SKM-1 treated with dmso at 0.1 percent for 144 hours (cell line): ENCODE measurements at regions not wholly inside any gene's neighbourhood (a gene's known extent, or its start where the extent isn't known, plus 50 kb on each side); places are given as distances from the start of the nearest gene placed in this dataset.

Experiments used
- DNase-seq: peaks from one replicate; lab custom pipeline; 2025; ENCODE audit not compliant: unreplicated experiment; lab: John Stamatoyannopoulos, UW

DNA sequence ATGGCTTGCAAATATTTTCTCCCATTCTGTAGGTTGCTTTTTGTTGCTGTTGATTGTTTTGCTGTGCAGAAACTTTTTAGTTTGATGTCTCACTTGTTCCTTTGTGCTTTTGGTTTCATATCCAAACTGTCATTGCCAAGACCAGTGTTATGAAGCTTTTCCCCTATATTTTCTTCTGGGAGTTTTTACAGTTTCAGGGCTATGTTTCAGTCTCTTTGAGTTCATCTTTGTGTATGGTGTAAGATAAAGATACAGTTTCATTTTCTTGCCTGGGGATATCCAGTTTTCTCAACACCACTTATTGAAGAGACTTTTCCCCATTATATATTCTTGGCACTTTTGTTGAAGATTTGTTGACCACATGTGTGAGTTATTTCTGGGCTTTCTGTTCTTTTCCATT is 139.9 kb downstream of the MRPL57 start:
- no peak for DNase-seq

DNA sequence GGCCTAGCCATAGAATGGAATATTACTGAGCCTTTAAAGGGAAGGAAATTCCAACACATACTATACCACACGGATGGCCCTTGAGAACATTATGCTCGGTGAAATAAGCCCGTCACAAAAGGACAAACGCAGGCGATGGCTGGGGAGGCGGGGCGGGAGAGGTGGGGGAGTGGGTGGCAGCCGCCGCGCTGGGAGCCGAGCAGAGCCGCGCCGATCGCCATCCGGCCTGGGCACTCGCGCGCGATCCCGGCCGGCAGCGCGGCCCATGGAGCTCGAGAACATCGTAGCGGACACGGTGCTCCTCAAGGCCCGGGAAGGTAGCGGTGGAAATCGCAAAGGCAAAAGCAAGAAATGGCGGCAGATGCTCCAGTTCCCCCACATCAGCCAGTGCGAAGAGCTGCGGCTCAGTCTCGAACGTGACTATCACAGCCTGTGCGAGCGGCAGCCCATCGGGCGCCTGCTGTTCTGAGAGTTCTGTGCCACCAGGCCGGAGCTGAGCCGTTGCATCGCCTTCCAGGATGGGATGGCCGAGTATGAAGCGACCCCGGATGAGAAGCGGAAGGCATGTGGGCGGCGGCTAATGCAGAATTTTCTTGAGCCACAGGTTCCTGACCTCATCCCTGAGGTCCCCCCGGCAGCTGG is 140.1 kb downstream of the ZDHHC20 start:
- no peak for DNase-seq

DNA sequence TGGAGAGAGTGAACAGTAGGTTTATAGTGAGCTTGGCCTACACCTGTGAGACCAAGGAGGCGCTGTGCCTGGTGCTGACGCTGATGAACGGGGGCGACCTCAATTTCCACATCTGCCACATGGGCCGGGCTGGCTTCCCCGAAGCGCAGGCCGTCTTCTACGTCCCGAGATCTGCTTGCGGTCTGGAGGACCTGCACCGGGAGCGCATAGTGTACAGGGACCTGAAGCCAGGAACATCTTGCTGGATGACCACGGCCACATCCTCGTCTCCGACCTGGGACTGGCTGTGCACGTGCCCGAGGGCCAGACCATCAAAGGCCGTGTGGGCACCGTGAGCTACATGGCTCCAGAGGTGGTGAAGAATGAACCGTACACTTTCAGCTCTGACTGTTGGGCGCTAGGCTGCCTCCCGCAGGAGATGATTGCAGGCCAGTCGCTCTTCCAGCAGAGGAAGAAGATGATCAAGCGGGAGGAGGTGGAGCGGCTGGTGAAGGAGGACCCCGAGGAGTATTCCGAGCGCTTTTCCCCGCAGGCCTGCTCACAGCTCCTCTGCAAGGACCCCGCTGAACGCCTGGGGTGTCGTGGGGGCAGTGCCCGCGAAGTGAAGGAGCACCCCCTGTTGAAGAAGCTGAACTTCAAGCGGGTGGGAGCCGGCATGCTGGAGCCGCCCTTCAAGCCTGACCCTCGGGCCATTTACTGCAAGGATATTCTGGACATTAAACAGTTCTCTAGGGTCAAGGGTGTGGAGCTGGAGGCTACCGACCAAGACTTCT is 139.0 kb downstream of the ZDHHC20 start:
- no peak for DNase-seq

DNA sequence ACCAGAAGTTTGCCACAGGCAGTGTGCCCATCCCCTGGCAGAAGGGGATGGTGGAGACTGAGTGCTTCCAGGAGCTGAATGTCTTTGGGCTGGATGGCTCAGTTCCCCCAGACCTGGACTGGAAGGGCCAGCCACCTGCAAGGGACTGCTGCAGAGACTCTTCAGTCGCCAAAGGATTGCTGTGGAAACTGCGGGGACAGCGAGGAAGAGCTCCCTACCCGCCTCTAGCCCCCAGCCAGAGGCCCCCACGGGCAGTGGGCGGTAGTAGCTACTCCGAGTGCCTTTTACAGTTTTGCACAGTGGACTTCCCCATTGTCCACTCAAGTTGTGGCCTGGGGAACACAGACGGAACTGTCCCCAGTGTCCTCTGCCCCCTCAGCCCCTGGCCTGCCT is 138.5 kb downstream of the ZDHHC20 start:
- DNase-seq, result no peak

DNA sequence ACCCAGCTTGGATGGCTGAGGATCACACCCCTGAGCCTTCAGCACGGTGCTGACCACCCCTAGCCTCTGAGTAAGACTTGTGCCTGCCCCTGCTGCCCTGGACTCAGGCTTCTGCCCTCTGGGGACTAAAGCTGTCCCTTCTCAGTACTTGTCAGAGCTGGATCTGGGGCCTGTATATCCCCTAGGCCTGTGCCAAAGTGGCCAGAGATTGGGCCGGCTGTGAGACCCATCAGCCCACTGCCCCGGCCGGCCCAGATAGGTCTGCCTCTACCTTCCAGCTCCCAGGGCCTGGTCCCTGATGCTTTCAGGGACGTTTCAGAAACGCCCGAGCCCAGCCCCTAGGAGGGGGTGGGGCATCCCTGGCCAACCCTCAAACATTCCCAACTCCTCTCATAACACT is 137.8 kb downstream of the ZDHHC20 start:
- no peak for DNase-seq

DNA sequence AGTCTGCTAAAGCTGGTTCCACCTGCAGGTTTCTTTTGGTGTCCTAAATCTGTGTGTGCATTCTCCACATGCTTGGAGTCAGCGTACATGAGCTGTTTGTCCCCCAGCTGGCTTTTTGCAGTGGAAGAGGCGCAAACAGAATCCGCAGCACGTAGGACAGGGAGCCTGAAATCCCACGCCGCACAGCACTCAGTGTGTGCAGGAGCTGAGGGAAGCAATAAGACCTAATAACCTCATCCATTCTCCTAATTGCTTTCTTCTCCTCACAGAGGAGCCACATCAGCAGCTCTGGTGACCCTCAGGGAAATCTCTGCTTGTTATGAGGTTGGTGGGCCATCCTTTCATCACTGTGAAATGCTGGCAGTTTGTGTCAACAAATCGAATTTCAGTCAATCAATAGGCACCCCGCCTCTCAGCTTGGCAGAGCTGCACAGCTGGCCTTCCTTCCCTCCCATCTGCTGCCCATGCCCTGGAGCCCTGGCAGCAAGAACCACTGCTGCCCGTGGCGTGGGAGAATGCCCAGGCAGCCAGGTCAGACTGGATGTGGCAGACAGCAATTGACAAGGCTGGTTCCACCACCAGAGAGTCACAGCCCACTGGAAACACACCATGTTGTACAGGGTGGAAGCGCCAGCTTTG is 136.7 kb downstream of the ZDHHC20 start:
- no peak for DNase-seq
